ENCODE measurements at regions not wholly inside any gene's neighbourhood (a gene's known extent, or its start where the extent isn't known, plus 50 kb on each side); places are given as distances from the start of the nearest gene placed in this dataset.
"Not testable (repeated sequence)": the region's sequence is repeated elsewhere in the genome, so short reads cannot be mapped to it uniquely, and the experiment has no call there.

- Mint-ChIP-seq H3K4me3 (no peak overlapping the region), H3K27me3 (no peaks in the 10 kb centered on the region), H3K4me1 (no peaks in the 10 kb centered on the region), H3K36me3 (no peaks in the 10 kb centered on the region), H3K9me3 (peaks cover 11% of the 10 kb centered on the region), H3K27ac (no peak overlapping the region)
- no peak for DNase-seq
- CTCF ChIA-PET, result no interaction called here
Measured at GRCh38 chr19:29001597-29002245, 211.2 kb downstream of the UQCRFS1 start.

- CTCF ChIA-PET, result no interaction called here
- H3K4me3 Mint-ChIP-seq, result no peak overlapping the region
- no peaks in the 10 kb centered on the region for H3K36me3 Mint-ChIP-seq
- no peak for DNase-seq
- H3K27me3 Mint-ChIP-seq, result no peaks in the 10 kb centered on the region
- no peaks in the 10 kb centered on the region for H3K4me1 Mint-ChIP-seq
- H3K27ac Mint-ChIP-seq, result no peak overlapping the region
- H3K9me3 Mint-ChIP-seq, result peaks cover 11% of the 10 kb centered on the region
Measured at GRCh38 chr19:29001141-29001581, 211.8 kb downstream of the UQCRFS1 start.

GRCh38 chr19:28999724-29000433 is 213.1 kb downstream of the UQCRFS1 start:
- no peak overlapping the region for H3K27ac Mint-ChIP-seq
- H3K9me3 Mint-ChIP-seq, result peaks cover 14% of the 10 kb centered on the region
- DNase-seq, result no peak
- CTCF ChIA-PET, result no interaction called here
- H3K4me1 Mint-ChIP-seq, result no peaks in the 10 kb centered on the region
- no peaks in the 10 kb centered on the region for H3K36me3 Mint-ChIP-seq
- H3K27me3 Mint-ChIP-seq, result no peaks in the 10 kb centered on the region
- H3K4me3 Mint-ChIP-seq, result no peak overlapping the region

GRCh38 chr19:28998974-28999373 is 214.0 kb downstream of the UQCRFS1 start:
- Mint-ChIP-seq H3K36me3 (no peaks in the 10 kb centered on the region), H3K27me3 (no peaks in the 10 kb centered on the region), H3K4me1 (no peaks in the 10 kb centered on the region), H3K27ac (no peak overlapping the region), H3K4me3 (no peak overlapping the region), H3K9me3 (peaks cover 19% of the 10 kb centered on the region)
- DNase-seq, result no peak
- CTCF ChIA-PET, result no interaction called here

- H3K27ac Mint-ChIP-seq, H3K4me1 Mint-ChIP-seq, CTCF ChIA-PET, H3K4me3 Mint-ChIP-seq, H3K27me3 Mint-ChIP-seq, H3K36me3 Mint-ChIP-seq, DNase-seq: not testable (repeated sequence)
- H3K9me3 Mint-ChIP-seq, result peaks cover 27% of the 10 kb centered on the region
Measured at GRCh38 chr19:28997866-28998265, 215.1 kb downstream of the UQCRFS1 start.

GRCh38 chr19:28990522-28990921 is 222.4 kb downstream of the UQCRFS1 start:
- no peak for DNase-seq
- peaks cover 4% of the 10 kb centered on the region for H3K27me3 Mint-ChIP-seq
- CTCF ChIA-PET, result no interaction called here
- peaks cover 18% of the 10 kb centered on the region for H3K9me3 Mint-ChIP-seq
- H3K27ac Mint-ChIP-seq, result no peak overlapping the region
- no peak overlapping the region for H3K4me3 Mint-ChIP-seq
- H3K4me1 Mint-ChIP-seq, result no peaks in the 10 kb centered on the region
- no peaks in the 10 kb centered on the region for H3K36me3 Mint-ChIP-seq

- DNase-seq, result no peak
- Mint-ChIP-seq H3K4me1 (no peaks in the 10 kb centered on the region), H3K36me3 (no peaks in the 10 kb centered on the region), H3K27ac (no peak overlapping the region), H3K4me3 (no peak overlapping the region), H3K27me3 (peaks cover 4% of the 10 kb centered on the region), H3K9me3 (peaks cover 15% of the 10 kb centered on the region)
- CTCF ChIA-PET, result no interaction called here
Measured at GRCh38 chr19:28989739-28990138, 223.2 kb downstream of the UQCRFS1 start.

- H3K4me1 Mint-ChIP-seq, result no peaks in the 10 kb centered on the region
- H3K9me3 Mint-ChIP-seq, result peaks cover 4% of the 10 kb centered on the region
- H3K36me3 Mint-ChIP-seq, result no peaks in the 10 kb centered on the region
- no peak overlapping the region for H3K27ac Mint-ChIP-seq
- H3K4me3 Mint-ChIP-seq, result no peak overlapping the region
- no peak for DNase-seq
- peaks cover 4% of the 10 kb centered on the region for H3K27me3 Mint-ChIP-seq
- CTCF ChIA-PET, result no interaction called here
Measured at GRCh38 chr19:28988066-28988465, 224.9 kb downstream of the UQCRFS1 start.

GRCh38 chr19:28987177-28987576 is 225.8 kb downstream of the UQCRFS1 start:
- CTCF ChIA-PET, result no interaction called here
- no peaks in the 10 kb centered on the region for H3K9me3 Mint-ChIP-seq

GRCh38 chr19:28985201-28985600 is 227.8 kb downstream of the UQCRFS1 start:
- H3K27ac Mint-ChIP-seq, result no peak overlapping the region
- H3K36me3 Mint-ChIP-seq, result no peaks in the 10 kb centered on the region
- no peaks in the 10 kb centered on the region for H3K4me1 Mint-ChIP-seq
- H3K4me3 Mint-ChIP-seq, result no peak overlapping the region
- CTCF ChIA-PET, result no interaction called here
- DNase-seq, result no peak
- no peaks in the 10 kb centered on the region for H3K9me3 Mint-ChIP-seq
- H3K27me3 Mint-ChIP-seq, result peaks cover 6% of the 10 kb centered on the region

More at GRCh38 chr19:28987177-28987576, 225.8 kb downstream of the UQCRFS1 start:
- Mint-ChIP-seq H3K27me3 (peaks cover 4% of the 10 kb centered on the region), H3K4me1 (no peaks in the 10 kb centered on the region), H3K4me3 (no peak overlapping the region), H3K27ac (no peak overlapping the region), H3K36me3 (no peaks in the 10 kb centered on the region)
- DNase-seq, result no peak

GRCh38 chr19:28984315-28984714 is 228.6 kb downstream of the UQCRFS1 start:
- H3K9me3 Mint-ChIP-seq, result no peaks in the 10 kb centered on the region
- H3K27ac Mint-ChIP-seq, result no peak overlapping the region
- no peak for DNase-seq

GRCh38 chr19:28983430-28983829 is 229.5 kb downstream of the UQCRFS1 start:
- DNase-seq, result no peak
- no peak overlapping the region for H3K27ac Mint-ChIP-seq
- CTCF ChIA-PET, result no interaction called here
- no peaks in the 10 kb centered on the region for H3K9me3 Mint-ChIP-seq
- peaks cover 8% of the 10 kb centered on the region for H3K27me3 Mint-ChIP-seq
- H3K4me1 Mint-ChIP-seq, result no peaks in the 10 kb centered on the region
- no peak overlapping the region for H3K4me3 Mint-ChIP-seq
- H3K36me3 Mint-ChIP-seq, result no peaks in the 10 kb centered on the region

More at GRCh38 chr19:28984315-28984714, 228.6 kb downstream of the UQCRFS1 start:
- Mint-ChIP-seq H3K4me1 (no peaks in the 10 kb centered on the region), H3K27me3 (peaks cover 8% of the 10 kb centered on the region), H3K4me3 (no peak overlapping the region), H3K36me3 (no peaks in the 10 kb centered on the region)
- CTCF ChIA-PET, result no interaction called here

GRCh38 chr19:28981994-28982393 is 231.0 kb downstream of the UQCRFS1 start:
- no peak for DNase-seq
- no peaks in the 10 kb centered on the region for H3K36me3 Mint-ChIP-seq
- CTCF ChIA-PET, result no interaction called here
- no peaks in the 10 kb centered on the region for H3K4me1 Mint-ChIP-seq
- no peak overlapping the region for H3K4me3 Mint-ChIP-seq
- H3K27me3 Mint-ChIP-seq, result peaks cover 4% of the 10 kb centered on the region
- H3K27ac Mint-ChIP-seq, result no peak overlapping the region
- no peaks in the 10 kb centered on the region for H3K9me3 Mint-ChIP-seq

- H3K4me3 Mint-ChIP-seq, result no peak overlapping the region
- H3K9me3 Mint-ChIP-seq, result no peaks in the 10 kb centered on the region
- no peak overlapping the region for H3K27ac Mint-ChIP-seq
Measured at GRCh38 chr19:28981518-28981917, 231.4 kb downstream of the UQCRFS1 start.

GRCh38 chr19:28980236-28980868 is 232.6 kb downstream of the UQCRFS1 start:
- no peak for DNase-seq
- CTCF ChIA-PET, result interaction anchor here (0.7 kb wide), 1 partner anchor 271 kb away, joined by 3 read pairs; no protein-coding TSS in a partner anchor
- Mint-ChIP-seq H3K36me3 (no peaks in the 10 kb centered on the region), H3K27ac (no peak overlapping the region), H3K9me3 (no peaks in the 10 kb centered on the region), H3K4me1 (no peaks in the 10 kb centered on the region), H3K27me3 (peaks cover 4% of the 10 kb centered on the region), H3K4me3 (no peak overlapping the region)

More at GRCh38 chr19:28981518-28981917, 231.4 kb downstream of the UQCRFS1 start:
- H3K27me3 Mint-ChIP-seq, result peaks cover 4% of the 10 kb centered on the region
- no peaks in the 10 kb centered on the region for H3K36me3 Mint-ChIP-seq
- CTCF ChIA-PET, result no interaction called here
- DNase-seq, result no peak
- H3K4me1 Mint-ChIP-seq, result no peaks in the 10 kb centered on the region
